Right lobe of liver (tissue), 6 donors: ENCODE measurements at regions not wholly inside any gene's neighbourhood (a gene's known extent, or its start where the extent isn't known, plus 50 kb on each side); places are given as distances from the start of the nearest gene placed in this dataset.
"Not testable (repeated sequence)": the region's sequence is repeated elsewhere in the genome, so short reads cannot be mapped to it uniquely, and the experiment has no call there.

ENCODE experiments used
- ATAC-seq, 4 donors: fragments of 200-7000 bp; cut with Tn5 transposase; one replicate each; pipeline ENCODE4 v1.9.1; 2020; ENCODE audit warnings: mild to moderate bottlenecking in 4 of 4, moderate library complexity in 4 of 4
- DNase-seq, 3 donors: peaks; one replicate each; pipeline ENCODE4 v3.0.0-alpha.2; 2020
- H3K27ac ChIP-seq, 3 donors: fragments of 200-600 bp; one replicate each; pipeline ENCODE4 v1.8.0; 2022
- H3K27me3 ChIP-seq, 2 donors: fragments of 200-600 bp; one replicate each; pipeline ENCODE4 v1.8.0; 2022
- H3K36me3 ChIP-seq, 4 donors: fragments of 200-600 bp; sonication (generic) in 1 of 4; one replicate each; pipeline versions ENCODE4 v1.5.1 to v1.8.0; 2017 to 2022; ENCODE audit warnings: control low read depth in 1 of 4
- H3K4me1 ChIP-seq, 4 donors: fragments of 200-600 bp; sonication (generic) in 1 of 4; one replicate each; pipeline versions ENCODE4 v1.5.1 to v1.8.0; 2017 to 2022; ENCODE audit warnings: control low read depth in 1 of 4
- H3K4me3 ChIP-seq, 3 donors: fragments of 200-600 bp; one replicate each; pipeline ENCODE4 v1.8.0; 2022
- H3K9me3 ChIP-seq, 4 donors: fragments of 200-600 bp; sonication (generic) in 1 of 4; one replicate each; pipeline versions ENCODE4 v1.5.1 to v1.8.0; 2017 to 2022; ENCODE audit warnings: control low read depth in 1 of 4
- WGBS: methylation state at CpG from one replicate; pipeline ENCODE4 v1.1.6; 2018; ENCODE audit warnings: low coverage, low lambda C conversion rate; ENCODE audit not compliant: insufficient coverage; ENCODE audit errors: missing lambda C conversion rate; 5-methylcytosine and 5-hydroxymethylcytosine counted together
- intact Hi-C, 2 donors: fragments of 100-400 bp; cut with DNase I; formaldehyde crosslinking; loops; one replicate each; pipeline versions ENCODE4 v1.11.2 to v1.14.1; 2022
- donor health status: DM: no; HTN: yes; CAD: no.
- donor health status: DM: no; HTN: no; CAD: no.
- donor health status: DM: no; HTN: no; CAD: no.
- donor health status: DM: no; HTN: yes; CAD: no.
- donor health status: DM: no; HTN: yes; CAD: no.

- H3K4me3 ChIP-seq, H3K27ac ChIP-seq, H3K27me3 ChIP-seq, H3K9me3 ChIP-seq, intact Hi-C loops, ATAC-seq, H3K4me1 ChIP-seq, DNase-seq, H3K36me3 ChIP-seq: not testable (repeated sequence)
- WGBS: no CpG with 5 or more reads among the region's 3 CpGs
Observed at GRCh38 chrY:25562420-25562819, 59.5 kb upstream of the CDY1 start.

GRCh38 chrY:25570746-25571145, 51.2 kb upstream of the CDY1 start:
- intact Hi-C loops, H3K4me1 ChIP-seq, H3K4me3 ChIP-seq, H3K27me3 ChIP-seq, H3K36me3 ChIP-seq, DNase-seq, H3K9me3 ChIP-seq, H3K27ac ChIP-seq: not testable (repeated sequence)
- peak in 1 of 4 donors; percentile 83 for ATAC-seq
- no CpG with 5 or more reads among the region's 2 CpGs for WGBS
